ENCODE measurements at regions not wholly inside any gene's neighbourhood (a gene's known extent, or its start where the extent isn't known, plus 50 kb on each side); places are given as distances from the start of the nearest gene placed in this dataset.
A peak's percentile ranks its signal among the peaks of the same experiment; 100 is the strongest.

- peak in 1 of 2 experiments; percentile 12 for DNase-seq
- ChIA-PET CTCF (no interaction called here), POLR2A (no interaction called here)
- no peaks in the 10 kb centered on the region for H3K27me3 Mint-ChIP-seq (ENCODE audit: insufficient read depth, unreplicated experiment)
- Histone ChIP-seq H3K4me3 (ENCODE audit: low read depth, low read length) (no peak overlapping the region), H3K9me3 (no peaks in the 10 kb centered on the region), H3K4me1 (peaks cover 9% of the 10 kb centered on the region), H3K27me3 (replicated peaks; ENCODE audit: control insufficient read depth, insufficient read depth, low read length) (no peaks in the 10 kb centered on the region), H3K36me3 (ENCODE audit: control insufficient read depth, insufficient read depth, low read length) (no peaks in the 10 kb centered on the region)
- BruUV-seq (replicated peaks): no TSS peak
- no peak overlapping the region for H3K27ac Mint-ChIP-seq (ENCODE audit: unreplicated experiment)
- H3K4me1 Mint-ChIP-seq (ENCODE audit: low read depth, unreplicated experiment): peaks cover 15% of the 10 kb centered on the region
- intact Hi-C loops (cut with micrococcal nuclease; ENCODE audit: unreplicated experiment): loop anchor here (5.0 kb wide), 1 partner anchor 123 kb away; no protein-coding TSS in a partner anchor
- TF ChIP-seq, protein P1, sequence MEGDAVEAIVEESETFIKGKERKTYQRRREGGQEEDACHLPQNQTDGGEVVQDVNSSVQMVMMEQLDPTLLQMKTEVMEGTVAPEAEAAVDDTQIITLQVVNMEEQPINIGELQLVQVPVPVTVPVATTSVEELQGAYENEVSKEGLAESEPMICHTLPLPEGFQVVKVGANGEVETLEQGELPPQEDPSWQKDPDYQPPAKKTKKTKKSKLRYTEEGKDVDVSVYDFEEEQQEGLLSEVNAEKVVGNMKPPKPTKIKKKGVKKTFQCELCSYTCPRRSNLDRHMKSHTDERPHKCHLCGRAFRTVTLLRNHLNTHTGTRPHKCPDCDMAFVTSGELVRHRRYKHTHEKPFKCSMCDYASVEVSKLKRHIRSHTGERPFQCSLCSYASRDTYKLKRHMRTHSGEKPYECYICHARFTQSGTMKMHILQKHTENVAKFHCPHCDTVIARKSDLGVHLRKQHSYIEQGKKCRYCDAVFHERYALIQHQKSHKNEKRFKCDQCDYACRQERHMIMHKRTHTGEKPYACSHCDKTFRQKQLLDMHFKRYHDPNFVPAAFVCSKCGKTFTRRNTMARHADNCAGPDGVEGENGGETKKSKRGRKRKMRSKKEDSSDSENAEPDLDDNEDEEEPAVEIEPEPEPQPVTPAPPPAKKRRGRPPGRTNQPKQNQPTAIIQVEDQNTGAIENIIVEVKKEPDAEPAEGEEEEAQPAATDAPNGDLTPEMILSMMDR (IDR thresholded peaks at IDR 0.05; ENCODE audit: insufficient read depth in 1 of 2, low read depth in 1 of 2, low read length in 1 of 2, severe bottlenecking in 1 of 2, unreplicated experiment in 1 of 2): no peak
- H3K4me3 Mint-ChIP-seq (ENCODE audit: unreplicated experiment): no peak overlapping the region
- peaks cover 16% of the 10 kb centered on the region for H3K9me3 Mint-ChIP-seq (ENCODE audit: unreplicated experiment)
- H3K36me3 Mint-ChIP-seq (ENCODE audit: insufficient read depth, unreplicated experiment): no peaks in the 10 kb centered on the region
Observed at GRCh38 chr6:84549917-84550316, 214.5 kb downstream of the TBX18 start.

DNA sequence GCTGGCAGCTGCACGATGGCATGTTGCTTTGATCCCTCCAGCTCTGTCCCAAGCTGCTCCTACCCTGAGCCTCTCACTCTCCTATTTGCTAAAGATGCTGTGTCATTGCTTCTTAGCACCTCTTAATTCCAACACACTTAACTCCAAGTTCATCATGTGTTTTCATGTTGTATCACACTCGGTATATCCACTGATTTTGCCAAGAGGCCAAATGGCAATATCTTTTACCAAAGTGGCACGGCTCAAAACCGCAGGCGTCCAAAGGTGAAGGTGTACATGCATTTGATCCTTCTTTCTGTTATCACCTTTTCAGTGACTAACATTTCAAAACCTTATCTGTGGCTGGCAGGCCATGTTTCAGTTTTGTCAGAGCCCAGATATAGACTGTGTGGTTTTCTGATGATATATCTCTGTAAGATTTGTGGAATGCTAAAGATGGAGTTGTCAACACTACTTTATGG is 217.0 kb downstream of the TBX18 start:
- intact Hi-C loops (cut with micrococcal nuclease; ENCODE audit: unreplicated experiment): loop anchor here (1.0 kb wide), 1 partner anchor 26 kb away; no protein-coding TSS in a partner anchor
- ChIA-PET CTCF (no interaction called here), POLR2A (no interaction called here)
- H3K4me1 Mint-ChIP-seq (ENCODE audit: low read depth, unreplicated experiment): peaks cover 9% of the 10 kb centered on the region
- peak overlapping the region; percentile 53 for H3K4me3 Mint-ChIP-seq (ENCODE audit: unreplicated experiment)
- no peaks in the 10 kb centered on the region for H3K27me3 Mint-ChIP-seq (ENCODE audit: insufficient read depth, unreplicated experiment)
- Histone ChIP-seq H3K4me1 (peaks cover 9% of the 10 kb centered on the region), H3K9me3 (no peaks in the 10 kb centered on the region), H3K27me3 (replicated peaks; ENCODE audit: control insufficient read depth, insufficient read depth, low read length) (no peaks in the 10 kb centered on the region), H3K36me3 (ENCODE audit: control insufficient read depth, insufficient read depth, low read length) (no peaks in the 10 kb centered on the region), H3K4me3 (ENCODE audit: low read depth, low read length) (no peak overlapping the region)
- H3K27ac Mint-ChIP-seq (ENCODE audit: unreplicated experiment): peak overlapping the region; percentile 93
- no TSS peak for BruUV-seq (replicated peaks)
- H3K36me3 Mint-ChIP-seq (ENCODE audit: insufficient read depth, unreplicated experiment): no peaks in the 10 kb centered on the region
- H3K9me3 Mint-ChIP-seq (ENCODE audit: unreplicated experiment): peaks cover 31% of the 10 kb centered on the region
- TF ChIP-seq, protein P1 (IDR thresholded peaks at IDR 0.05; ENCODE audit: insufficient read depth in 1 of 2, low read depth in 1 of 2, low read length in 1 of 2, severe bottlenecking in 1 of 2, unreplicated experiment in 1 of 2): no peak
- peak; percentile 37 to 59 for DNase-seq

DNA sequence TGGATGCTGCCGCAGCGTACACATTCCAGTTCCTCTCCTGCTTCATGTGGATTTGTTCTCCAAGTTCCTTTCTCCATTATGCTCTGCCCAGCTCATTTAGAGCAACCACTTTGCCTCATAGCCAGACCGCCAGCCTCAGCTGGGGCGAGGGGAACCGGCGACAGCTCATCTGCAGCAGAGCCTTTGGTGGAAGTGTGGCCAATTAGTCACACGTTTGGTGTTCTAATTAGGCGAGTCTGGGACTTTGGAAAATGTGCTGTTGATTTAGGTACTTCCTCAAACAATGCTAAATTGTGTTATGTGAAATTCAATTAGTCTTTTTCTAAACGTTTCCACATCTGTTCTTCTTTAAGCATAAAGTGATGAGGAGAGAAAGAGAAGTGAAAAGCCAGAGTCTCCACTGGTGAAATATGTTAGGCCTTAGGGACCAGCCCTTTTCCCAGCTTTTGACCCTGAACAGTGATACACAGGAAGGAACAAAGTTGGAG is 217.9 kb downstream of the TBX18 start:
- no TSS peak for BruUV-seq (replicated peaks)
- Mint-ChIP-seq H3K9me3 (ENCODE audit: unreplicated experiment) (peaks cover 35% of the 10 kb centered on the region), H3K36me3 (ENCODE audit: insufficient read depth, unreplicated experiment) (no peaks in the 10 kb centered on the region), H3K27ac (ENCODE audit: unreplicated experiment) (no peak overlapping the region), H3K27me3 (ENCODE audit: insufficient read depth, unreplicated experiment) (no peaks in the 10 kb centered on the region), H3K4me1 (ENCODE audit: low read depth, unreplicated experiment) (peaks cover 9% of the 10 kb centered on the region), H3K4me3 (ENCODE audit: unreplicated experiment) (no peak overlapping the region)
- H3K9me3 ChIP-seq: no peaks in the 10 kb centered on the region
- no peak for DNase-seq
- no peaks in the 10 kb centered on the region for H3K27me3 ChIP-seq (replicated peaks; ENCODE audit: control insufficient read depth, insufficient read depth, low read length)
- intact Hi-C loops (cut with micrococcal nuclease; ENCODE audit: unreplicated experiment): no loop called here
- H3K4me3 ChIP-seq (ENCODE audit: low read depth, low read length): no peak overlapping the region
- ChIA-PET CTCF (no interaction called here), POLR2A (no interaction called here)
- TF ChIP-seq, protein P1 (IDR thresholded peaks at IDR 0.05; ENCODE audit: insufficient read depth in 1 of 2, low read depth in 1 of 2, low read length in 1 of 2, severe bottlenecking in 1 of 2, unreplicated experiment in 1 of 2): no peak
- H3K4me1 ChIP-seq: peaks cover 9% of the 10 kb centered on the region
- no peaks in the 10 kb centered on the region for H3K36me3 ChIP-seq (ENCODE audit: control insufficient read depth, insufficient read depth, low read length)

All from Caco-2 (cell line).